ENCODE measurements at regions not wholly inside any gene's neighbourhood (a gene's known extent, or its start where the extent isn't known, plus 50 kb on each side); places are given as distances from the start of the nearest gene placed in this dataset.

DNA sequence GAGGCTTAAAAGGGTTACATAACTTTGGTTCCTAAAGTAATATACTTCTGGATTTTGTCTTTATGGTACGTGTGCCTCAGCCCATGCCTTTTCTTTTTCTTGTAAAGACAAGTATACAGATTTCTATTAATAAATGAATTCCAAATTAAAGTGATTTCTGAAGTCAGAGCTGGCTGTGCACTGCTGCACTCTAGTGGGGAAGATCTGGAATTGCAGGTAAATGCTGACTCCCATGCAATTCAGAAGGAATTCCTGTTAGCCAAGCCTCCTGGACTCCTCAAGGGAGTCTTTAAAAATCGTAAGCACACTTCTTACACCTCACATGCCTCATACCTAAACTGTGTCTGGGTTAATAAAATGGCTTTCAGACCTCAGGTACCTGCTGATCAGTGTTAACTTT is 118.4 kb upstream of the SLC7A1 start:
- no peak for DNase-seq (ENCODE audit: low read depth, low spot score)

DNA sequence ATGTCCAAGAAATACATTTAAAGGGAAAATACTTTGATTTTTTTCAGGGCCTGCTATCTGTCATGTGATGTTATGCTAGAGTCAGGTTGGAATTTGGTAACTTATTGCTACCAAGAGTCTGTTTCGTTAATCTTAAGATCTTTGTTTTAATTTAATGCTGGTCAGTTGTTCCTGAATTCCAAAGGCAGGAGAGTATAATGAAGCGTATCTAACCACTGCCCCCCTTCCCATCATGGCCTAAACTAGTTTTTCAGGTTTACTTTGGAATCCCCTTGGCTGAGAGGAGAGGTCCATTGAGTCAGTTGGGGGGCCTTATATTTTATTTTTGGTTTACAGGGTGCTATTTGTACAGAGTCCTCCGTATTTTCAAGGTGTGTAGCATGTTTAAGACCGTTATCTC is 116.3 kb upstream of the SLC7A1 start:
- no peak for DNase-seq (ENCODE audit: low read depth, low spot score)

DNA sequence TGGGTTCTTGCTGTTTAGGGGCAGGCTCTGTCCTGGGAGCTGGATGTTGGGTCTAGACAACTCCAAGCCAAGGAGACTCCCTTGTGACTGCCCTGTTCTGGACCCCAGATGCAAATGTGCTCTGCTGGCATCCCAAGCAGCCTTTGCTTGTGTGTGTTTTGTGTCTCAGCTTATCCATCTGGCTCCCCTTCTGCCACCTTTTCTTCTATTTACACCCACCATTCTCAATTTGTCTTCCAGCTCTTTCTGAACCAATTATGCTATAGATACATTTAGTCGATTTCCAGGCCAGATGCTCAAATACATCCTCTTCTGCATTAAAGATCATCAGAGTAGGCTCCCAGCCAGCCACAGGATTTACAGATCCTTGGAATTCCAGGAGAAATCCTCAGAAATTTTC is 115.0 kb upstream of the SLC7A1 start:
- no peak for DNase-seq (ENCODE audit: low read depth, low spot score)

GRCh38 chr13:29709407-29710069 is 114.0 kb upstream of the SLC7A1 start:
- no peak for DNase-seq (ENCODE audit: low read depth, low spot score)

- DNase-seq (ENCODE audit: low read depth, low spot score) = peak; percentile 40
Observed at GRCh38 chr13:29707876-29708543, 112.5 kb upstream of the SLC7A1 start.

DNA sequence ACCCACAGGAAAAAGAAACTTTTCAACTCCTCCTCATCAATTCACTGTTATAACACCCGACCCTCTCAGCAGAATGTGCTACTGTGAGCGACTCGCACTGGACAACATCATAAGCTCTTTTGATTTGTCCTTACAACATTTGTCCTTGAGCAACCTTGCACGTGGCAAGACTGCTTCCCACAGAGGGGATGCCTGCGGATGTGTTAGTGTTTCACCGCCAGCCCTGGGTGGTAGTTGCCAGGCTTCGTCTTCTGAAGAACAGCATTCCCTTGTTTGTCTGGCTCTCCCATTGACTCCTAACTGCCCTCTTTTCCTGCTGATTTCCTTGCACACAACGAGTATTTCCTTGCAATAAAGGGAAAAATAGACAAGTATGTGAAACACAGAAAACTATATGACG is 111.4 kb upstream of the SLC7A1 start:
- no peak for DNase-seq (ENCODE audit: low read depth, low spot score)

DNA sequence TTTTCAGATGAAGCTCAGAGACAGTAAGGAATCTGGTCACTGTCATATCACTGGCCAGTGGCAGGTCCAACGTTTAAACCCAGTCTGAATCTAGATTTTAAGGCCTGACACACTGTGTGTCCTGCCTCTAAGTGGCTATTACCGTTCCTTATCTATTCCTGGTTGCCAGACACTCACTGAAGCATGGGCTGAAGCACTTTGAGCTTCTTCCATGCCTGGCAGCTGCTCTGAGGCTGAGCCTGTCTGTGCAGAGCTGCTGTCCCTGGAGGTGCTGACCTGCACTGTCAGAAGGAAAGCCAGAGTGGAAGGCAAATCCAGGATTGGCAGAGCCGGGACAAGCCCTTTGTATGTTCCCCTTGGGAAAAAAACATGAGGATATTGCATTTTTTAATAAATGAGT is 109.2 kb upstream of the SLC7A1 start:
- no peak for DNase-seq (ENCODE audit: low read depth, low spot score)

DNA sequence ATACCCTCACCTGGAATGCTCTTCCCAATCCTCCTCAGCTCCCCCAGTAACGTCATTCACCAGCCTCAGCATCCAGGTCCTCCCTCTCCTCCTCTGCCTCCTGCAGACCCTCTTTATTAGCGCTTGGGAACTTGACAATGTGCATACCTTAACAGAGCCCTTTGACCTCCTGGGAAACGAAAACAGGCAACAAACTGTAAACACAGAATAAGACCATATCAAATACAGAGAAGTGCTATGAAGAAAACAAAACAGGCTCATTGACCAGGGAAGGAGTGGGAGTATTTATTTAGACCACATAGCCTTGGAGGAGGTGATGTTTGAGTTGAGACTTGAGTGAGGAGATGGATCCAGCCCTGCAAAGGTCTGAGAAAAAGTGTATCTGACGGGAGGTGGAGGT is 107.9 kb upstream of the SLC7A1 start:
- DNase-seq (ENCODE audit: low read depth, low spot score) = no peak

- DNase-seq (ENCODE audit: low read depth, low spot score) = no peak
Observed at GRCh38 chr13:29702912-29703351, 107.4 kb upstream of the SLC7A1 start.

DNA sequence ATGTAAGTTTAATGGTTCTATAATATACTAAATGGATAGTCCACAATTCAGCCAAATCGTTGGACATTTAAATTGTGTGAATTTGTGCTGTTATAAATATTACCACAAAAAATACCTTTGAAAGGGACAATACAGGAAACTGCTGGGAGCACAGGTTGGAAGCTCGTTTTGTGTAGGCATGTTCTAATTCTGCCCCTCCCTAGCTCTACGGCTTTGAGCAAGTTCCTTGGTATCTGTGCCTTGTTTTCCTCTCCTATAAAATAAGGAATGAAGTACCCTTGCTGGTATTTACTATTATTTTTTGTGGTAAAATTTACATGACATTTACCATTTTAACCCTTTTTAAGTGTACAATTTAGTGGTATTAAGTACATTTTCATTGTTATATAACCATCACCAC is 102.6 kb upstream of the SLC7A1 start:
- DNase-seq (ENCODE audit: low read depth, low spot score) = no peak

GRCh38 chr13:29696606-29697005 is 101.1 kb upstream of the SLC7A1 start:
- DNase-seq (ENCODE audit: low read depth, low spot score) = no peak

- DNase-seq (ENCODE audit: low read depth, low spot score) = no peak
Observed at GRCh38 chr13:29693275-29693945, 97.9 kb upstream of the SLC7A1 start.

GRCh38 chr13:29689548-29689947 is 94.1 kb upstream of the SLC7A1 start:
- DNase-seq (ENCODE audit: low read depth, low spot score) = no peak

- no peak for DNase-seq (ENCODE audit: low read depth, low spot score)
Observed at GRCh38 chr13:29688193-29688592, 92.7 kb upstream of the SLC7A1 start.

DNA sequence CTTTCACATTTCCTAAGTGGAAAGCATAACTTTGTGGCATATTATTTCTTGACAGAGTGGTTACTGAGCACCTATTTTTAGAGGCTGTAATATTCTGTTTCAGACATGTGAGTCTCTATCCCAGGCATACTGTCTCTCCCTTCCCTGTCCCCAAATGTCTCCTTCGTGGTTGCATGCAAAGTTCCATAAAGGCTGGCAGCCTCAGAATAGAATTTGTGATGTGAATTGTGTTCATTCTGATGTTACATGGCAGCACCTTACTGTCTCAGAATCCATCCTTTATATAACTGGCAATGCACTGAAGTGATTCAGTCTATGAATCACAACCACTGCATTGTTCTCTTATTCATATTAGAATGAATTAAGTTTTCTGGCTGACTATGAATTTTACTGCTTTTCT is 89.0 kb upstream of the SLC7A1 start:
- DNase-seq (ENCODE audit: low read depth, low spot score) = no peak

DNA sequence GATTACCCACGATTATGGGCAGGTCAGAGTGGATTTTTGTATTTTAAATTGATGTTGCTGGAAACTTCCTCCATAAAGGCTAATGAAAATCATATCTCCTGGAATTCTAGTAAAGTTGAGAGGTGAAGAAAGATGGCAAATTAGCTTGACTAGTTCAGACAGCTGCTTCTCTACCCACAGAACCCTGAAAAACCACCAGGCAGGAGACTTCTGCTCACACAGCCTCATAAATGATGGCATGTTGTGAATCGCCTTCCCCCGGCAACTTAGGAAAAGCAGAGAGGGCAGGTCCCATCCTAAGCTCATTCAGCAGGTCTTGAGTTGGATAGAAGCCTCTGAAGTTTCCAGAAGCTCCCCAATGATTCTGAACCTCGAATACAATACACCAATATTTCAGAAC is 87.6 kb upstream of the SLC7A1 start:
- DNase-seq (ENCODE audit: low read depth, low spot score) = no peak

DNA sequence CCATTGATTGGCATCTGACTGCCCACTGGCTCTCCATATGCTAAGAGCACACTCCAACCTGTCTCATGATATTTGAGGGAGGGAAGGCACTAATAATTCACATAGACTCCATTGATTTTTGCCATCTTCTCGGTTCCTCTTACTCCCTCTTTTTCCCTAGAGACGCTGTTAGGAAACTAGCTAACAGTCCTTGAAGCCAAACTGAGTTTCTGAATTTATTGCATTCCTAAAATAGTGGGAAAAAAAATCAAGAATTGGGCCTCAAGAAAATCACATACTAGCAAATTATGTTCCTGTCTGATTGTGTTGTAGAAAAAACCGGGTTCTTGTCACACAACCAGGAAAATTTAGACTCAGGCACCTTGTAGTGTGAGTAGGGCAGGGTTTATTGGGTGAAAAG is 86.4 kb upstream of the SLC7A1 start:
- no peak for DNase-seq (ENCODE audit: low read depth, low spot score)

DNA sequence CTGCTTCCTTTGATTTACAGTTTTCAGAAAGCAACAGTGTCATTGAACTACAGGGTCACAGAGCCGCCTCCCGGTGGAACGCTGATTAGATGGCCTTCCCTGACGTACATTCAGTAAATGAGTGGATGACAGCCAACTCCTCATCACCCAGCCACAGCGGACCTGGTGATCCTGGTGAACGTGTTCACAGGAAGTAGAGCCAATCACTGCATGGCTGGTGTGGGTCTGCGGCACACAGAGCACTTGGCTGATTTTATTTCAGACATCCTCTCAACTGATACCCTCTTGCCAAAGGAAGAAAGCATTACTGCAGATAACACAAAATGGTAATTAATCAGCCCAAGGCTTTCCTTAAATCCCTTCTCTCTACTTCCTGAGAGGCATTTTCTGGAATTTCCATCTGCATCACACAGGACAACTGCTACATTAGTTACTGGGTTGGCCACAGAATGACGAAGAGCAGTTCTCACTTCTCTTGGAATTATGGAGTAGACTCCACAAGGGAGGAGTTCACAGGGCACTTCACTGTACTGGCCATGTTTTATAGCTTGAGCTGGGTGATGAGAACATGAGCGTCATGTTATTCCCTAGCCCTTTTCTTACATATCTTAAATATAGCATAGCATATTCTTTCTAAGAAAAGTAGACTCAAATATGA is 84.0 kb upstream of the SLC7A1 start:
- DNase-seq (ENCODE audit: low read depth, low spot score) = no peak

DNA sequence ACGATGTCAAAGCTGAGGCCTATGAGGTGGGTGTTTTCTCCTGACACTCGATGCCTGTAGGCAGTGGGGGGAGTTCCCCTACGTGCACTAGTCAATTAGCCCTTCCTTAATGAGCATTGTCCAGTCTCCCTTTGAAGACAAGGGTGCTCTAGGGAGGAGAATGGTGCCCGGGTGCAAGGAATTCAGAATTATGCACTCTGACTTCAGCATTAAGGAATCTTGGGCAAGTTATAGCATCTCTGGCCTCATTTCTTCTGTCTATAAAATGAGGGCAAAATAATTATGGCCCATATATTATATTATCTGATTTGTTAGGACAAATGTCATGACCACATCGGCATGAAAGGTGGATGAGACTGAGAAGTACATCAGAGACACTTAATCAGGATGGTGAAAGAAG is 82.1 kb upstream of the SLC7A1 start:
- DNase-seq (ENCODE audit: low read depth, low spot score) = no peak

DNA sequence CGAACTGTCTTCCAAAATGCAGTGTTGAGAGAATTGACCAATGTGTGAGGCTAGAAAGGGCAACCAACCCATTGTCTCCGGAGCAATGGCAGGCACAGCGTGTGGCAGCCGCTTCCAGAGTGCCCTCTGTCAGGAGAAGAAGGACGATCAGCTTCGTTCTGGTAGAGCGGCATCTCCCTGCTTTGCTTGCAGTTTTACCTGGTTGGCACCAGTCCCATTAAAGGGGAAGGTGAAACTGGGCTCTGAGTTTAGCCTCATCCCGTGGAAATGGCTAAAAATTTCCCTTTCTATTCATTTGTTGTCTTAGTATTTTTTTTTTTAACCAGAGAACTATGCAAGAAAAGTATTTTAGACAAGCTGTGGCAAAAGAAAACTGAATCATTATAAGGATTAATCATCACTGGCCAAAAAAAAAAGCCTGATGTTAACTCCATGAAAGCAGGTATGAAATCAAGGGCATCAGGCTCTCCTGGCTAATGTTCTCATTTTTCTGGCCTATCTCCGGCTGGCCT is 81.5 kb upstream of the SLC7A1 start:
- DNase-seq (ENCODE audit: low read depth, low spot score) = no peak

GRCh38 chr13:29676535-29676934 is 81.0 kb upstream of the SLC7A1 start:
- DNase-seq (ENCODE audit: low read depth, low spot score) = no peak

DNA sequence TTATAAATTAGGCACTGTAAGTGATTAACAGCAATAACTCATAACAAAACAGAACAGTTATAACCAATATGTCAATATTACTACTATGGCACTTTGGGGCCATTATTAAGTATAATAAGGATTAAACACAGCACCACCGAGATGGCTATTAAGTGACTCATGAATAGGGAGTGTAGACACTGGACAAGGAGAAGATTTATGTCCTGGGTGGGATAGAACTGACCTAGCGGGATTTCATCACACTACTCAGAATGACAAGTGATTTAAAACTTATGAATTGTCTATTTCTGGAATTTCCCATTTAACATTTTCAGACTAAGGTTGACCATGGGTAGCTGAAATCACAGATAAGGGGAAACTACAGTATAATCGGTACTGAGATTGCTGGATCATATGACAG is 79.0 kb upstream of the SLC7A1 start:
- DNase-seq (ENCODE audit: low read depth, low spot score) = no peak
